ENCODE measurements at regions not wholly inside any gene's neighbourhood (a gene's known extent, or its start where the extent isn't known, plus 50 kb on each side); places are given as distances from the start of the nearest gene placed in this dataset.

DNA sequence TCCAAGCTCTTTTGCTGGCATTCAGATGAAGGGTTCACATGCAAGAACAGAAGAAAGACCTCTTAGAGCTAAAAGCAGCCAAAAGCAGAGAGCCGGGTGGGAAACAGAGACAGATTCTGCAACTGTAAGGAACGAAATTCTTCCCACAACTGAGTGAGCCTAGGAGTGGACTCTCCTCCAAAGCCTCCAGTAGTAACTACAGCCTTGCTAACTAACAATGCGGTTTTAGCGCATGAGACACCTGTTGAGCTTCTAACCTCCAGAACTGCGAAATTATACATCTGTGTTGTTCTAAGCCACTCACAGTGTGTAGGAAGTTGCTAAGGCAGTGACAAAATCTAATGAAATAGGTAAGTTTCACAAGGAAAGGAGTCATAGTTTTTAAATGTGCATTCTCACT is 98.1 kb upstream of the SLITRK1 start:
- Histone ChIP-seq H3K9me3 (ENCODE audit: low read depth, low read length) (no peaks in the 10 kb centered on the region), H3K9ac (ENCODE audit: insufficient read length) (no peak overlapping the region), H3K36me3 (ENCODE audit: insufficient read depth, low read length) (no peaks in the 10 kb centered on the region), H3K27ac (peak overlapping the region; percentile 78), H3K4me3 (peak overlapping the region; percentile 56)
- TF ChIP-seq EZH2 (IDR thresholded peaks at IDR 0.05) (no peak), FOXP2 (optimal IDR thresholded peaks at IDR 0.05; ENCODE audit: control extremely low read depth, extremely low read length, insufficient read depth) (no peak), POLR2AphosphoS5 (IDR thresholded peaks at IDR 0.05; ENCODE audit: borderline replicate concordance, low read depth, low read length) (no peak)
- no peak for DNase-seq (ENCODE audit: low read depth, low spot score)

DNA sequence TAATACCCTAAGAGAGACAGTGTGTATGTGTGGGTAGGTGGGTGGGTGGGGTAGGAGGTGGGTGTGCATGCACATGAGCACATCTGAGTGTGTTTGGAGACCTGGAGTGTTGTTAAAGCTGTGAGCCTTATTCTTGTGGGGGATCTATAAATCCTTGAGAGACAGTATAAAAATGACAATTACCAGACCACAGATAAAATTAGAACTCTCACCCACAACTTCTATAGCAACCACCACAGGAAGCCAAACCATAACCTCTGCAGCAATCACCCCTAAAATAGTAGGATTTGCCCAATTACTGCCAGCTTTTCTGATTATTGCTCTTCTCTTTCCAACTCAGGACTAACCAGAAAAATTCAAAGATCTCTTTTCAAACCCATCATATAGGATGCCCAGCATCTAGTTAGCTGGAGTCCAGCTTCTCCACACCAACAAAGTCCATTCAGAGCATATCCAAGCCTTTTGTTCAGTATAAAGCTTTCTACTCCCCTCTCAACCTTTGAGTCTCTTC is 93.4 kb upstream of the SLITRK1 start:
- no peak overlapping the region for H3K9ac ChIP-seq (ENCODE audit: insufficient read length)
- H3K9me3 ChIP-seq (ENCODE audit: low read depth, low read length), result no peaks in the 10 kb centered on the region
- H3K4me3 ChIP-seq, result no peak overlapping the region
- DNase-seq (ENCODE audit: low read depth, low spot score), result no peak
- TF ChIP-seq POLR2AphosphoS5 (IDR thresholded peaks at IDR 0.05; ENCODE audit: borderline replicate concordance, low read depth, low read length) (no peak), EZH2 (IDR thresholded peaks at IDR 0.05) (no peak), FOXP2 (optimal IDR thresholded peaks at IDR 0.05; ENCODE audit: control extremely low read depth, extremely low read length, insufficient read depth) (no peak)
- H3K27ac ChIP-seq, result no peak overlapping the region
- H3K36me3 ChIP-seq (ENCODE audit: insufficient read depth, low read length), result no peaks in the 10 kb centered on the region

DNA sequence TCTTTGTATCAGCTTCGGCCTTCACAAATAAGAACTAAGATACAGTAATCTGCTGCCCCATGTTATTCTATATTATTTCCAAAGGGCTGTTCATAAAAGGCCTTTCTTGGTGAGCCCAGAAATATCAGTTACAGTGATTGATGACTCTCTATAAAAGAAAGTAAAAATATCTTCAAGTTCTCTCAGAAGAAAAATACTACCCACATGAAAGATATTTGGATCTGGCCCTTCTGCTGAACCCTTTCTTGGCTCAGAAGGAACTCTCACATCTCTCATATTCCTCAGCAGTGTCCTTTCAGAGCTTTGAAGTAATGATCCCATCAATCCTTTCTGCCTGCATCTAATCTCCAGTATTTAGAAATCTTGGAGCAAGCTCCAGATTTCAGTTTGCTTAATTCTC is 76.3 kb upstream of the SLITRK1 start:
- H3K9ac ChIP-seq (ENCODE audit: insufficient read length), result no peak overlapping the region
- no peak for DNase-seq (ENCODE audit: low read depth, low spot score)
- H3K4me3 ChIP-seq, result no peak overlapping the region
- no peaks in the 10 kb centered on the region for H3K36me3 ChIP-seq (ENCODE audit: insufficient read depth, low read length)
- no peak for TF ChIP-seq EZH2 (IDR thresholded peaks at IDR 0.05)
- no peak for TF ChIP-seq POLR2AphosphoS5 (IDR thresholded peaks at IDR 0.05; ENCODE audit: borderline replicate concordance, low read depth, low read length)
- TF ChIP-seq FOXP2 (optimal IDR thresholded peaks at IDR 0.05; ENCODE audit: control extremely low read depth, extremely low read length, insufficient read depth), result no peak
- no peak overlapping the region for H3K27ac ChIP-seq
- H3K9me3 ChIP-seq (ENCODE audit: low read depth, low read length), result no peaks in the 10 kb centered on the region

DNA sequence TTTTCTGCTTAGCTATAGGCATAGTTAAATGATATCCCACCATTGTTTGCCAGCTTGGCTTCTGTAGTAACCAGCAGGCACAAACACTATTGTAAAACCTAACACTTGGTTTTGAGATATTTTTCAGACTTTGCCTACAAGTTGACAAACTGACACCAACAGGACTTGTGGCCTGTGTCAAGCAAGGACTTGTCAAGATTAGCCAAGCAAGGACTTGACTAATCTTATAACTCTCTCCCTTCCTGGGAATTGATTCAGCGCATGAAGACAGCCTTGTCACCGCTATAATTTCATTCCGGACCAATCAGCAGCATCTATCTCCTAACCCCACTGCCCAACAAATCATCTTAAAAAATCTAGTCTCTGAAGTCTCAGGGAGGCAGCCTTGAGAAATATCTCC is 72.7 kb upstream of the SLITRK1 start:
- no peaks in the 10 kb centered on the region for H3K9me3 ChIP-seq (ENCODE audit: low read depth, low read length)
- no peak overlapping the region for H3K27ac ChIP-seq
- H3K9ac ChIP-seq (ENCODE audit: insufficient read length), result no peak overlapping the region
- no peak for DNase-seq (ENCODE audit: low read depth, low spot score)
- H3K4me3 ChIP-seq, result no peak overlapping the region
- TF ChIP-seq FOXP2 (optimal IDR thresholded peaks at IDR 0.05; ENCODE audit: control extremely low read depth, extremely low read length, insufficient read depth), result no peak
- no peak for TF ChIP-seq EZH2 (IDR thresholded peaks at IDR 0.05)
- TF ChIP-seq POLR2AphosphoS5 (IDR thresholded peaks at IDR 0.05; ENCODE audit: borderline replicate concordance, low read depth, low read length), result no peak
- H3K36me3 ChIP-seq (ENCODE audit: insufficient read depth, low read length), result no peaks in the 10 kb centered on the region

DNA sequence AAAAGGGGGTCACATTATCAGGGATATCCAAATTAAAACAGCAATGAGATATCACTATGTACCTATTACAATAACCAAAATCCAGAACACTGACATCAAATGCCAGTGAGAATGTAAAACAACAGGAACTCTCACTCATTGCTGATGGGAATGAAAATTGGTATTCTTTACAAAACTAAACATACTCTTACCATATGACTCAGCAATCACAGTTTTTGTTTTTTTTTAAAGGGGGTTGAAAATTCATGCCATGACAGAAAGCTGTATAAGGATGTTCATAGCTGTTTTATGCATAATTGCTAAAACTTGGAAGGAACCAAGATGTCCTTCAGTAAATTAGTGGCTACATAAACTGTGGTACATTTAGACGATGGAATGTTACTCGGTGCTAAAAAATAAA is 71.6 kb upstream of the SLITRK1 start:
- no peak overlapping the region for H3K27ac ChIP-seq
- no peak overlapping the region for H3K9ac ChIP-seq (ENCODE audit: insufficient read length)
- DNase-seq (ENCODE audit: low read depth, low spot score), result no peak
- TF ChIP-seq EZH2 (IDR thresholded peaks at IDR 0.05), result no peak
- TF ChIP-seq FOXP2 (optimal IDR thresholded peaks at IDR 0.05; ENCODE audit: control extremely low read depth, extremely low read length, insufficient read depth), result no peak
- TF ChIP-seq POLR2AphosphoS5 (IDR thresholded peaks at IDR 0.05; ENCODE audit: borderline replicate concordance, low read depth, low read length), result no peak
- no peak overlapping the region for H3K4me3 ChIP-seq
- H3K9me3 ChIP-seq (ENCODE audit: low read depth, low read length), result no peaks in the 10 kb centered on the region
- H3K36me3 ChIP-seq (ENCODE audit: insufficient read depth, low read length), result no peaks in the 10 kb centered on the region

DNA sequence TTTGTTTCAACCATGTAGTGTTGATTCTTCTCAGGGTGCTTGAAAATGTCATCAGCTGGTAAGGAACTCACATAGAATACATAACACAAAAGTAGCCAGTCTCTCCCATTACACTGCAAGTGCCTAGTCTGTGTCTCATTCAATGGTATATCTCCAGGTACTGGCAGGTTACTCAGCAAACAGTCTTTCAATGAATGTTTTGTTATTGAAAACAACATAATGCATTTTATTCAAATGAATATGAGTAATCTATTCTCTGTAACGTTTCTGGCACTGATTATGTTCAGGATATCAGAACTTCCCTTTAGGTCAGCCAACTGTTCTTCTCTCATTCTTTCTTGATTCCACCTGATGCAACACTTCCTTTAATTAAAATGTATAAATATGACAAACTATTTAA is 68.0 kb upstream of the SLITRK1 start:
- Histone ChIP-seq H3K36me3 (ENCODE audit: insufficient read depth, low read length) (no peaks in the 10 kb centered on the region), H3K9ac (ENCODE audit: insufficient read length) (no peak overlapping the region), H3K27ac (no peak overlapping the region), H3K9me3 (ENCODE audit: low read depth, low read length) (no peaks in the 10 kb centered on the region), H3K4me3 (no peak overlapping the region)
- no peak for DNase-seq (ENCODE audit: low read depth, low spot score)
- TF ChIP-seq FOXP2 (optimal IDR thresholded peaks at IDR 0.05; ENCODE audit: control extremely low read depth, extremely low read length, insufficient read depth) (no peak), POLR2AphosphoS5 (IDR thresholded peaks at IDR 0.05; ENCODE audit: borderline replicate concordance, low read depth, low read length) (no peak), EZH2 (IDR thresholded peaks at IDR 0.05) (no peak)

DNA sequence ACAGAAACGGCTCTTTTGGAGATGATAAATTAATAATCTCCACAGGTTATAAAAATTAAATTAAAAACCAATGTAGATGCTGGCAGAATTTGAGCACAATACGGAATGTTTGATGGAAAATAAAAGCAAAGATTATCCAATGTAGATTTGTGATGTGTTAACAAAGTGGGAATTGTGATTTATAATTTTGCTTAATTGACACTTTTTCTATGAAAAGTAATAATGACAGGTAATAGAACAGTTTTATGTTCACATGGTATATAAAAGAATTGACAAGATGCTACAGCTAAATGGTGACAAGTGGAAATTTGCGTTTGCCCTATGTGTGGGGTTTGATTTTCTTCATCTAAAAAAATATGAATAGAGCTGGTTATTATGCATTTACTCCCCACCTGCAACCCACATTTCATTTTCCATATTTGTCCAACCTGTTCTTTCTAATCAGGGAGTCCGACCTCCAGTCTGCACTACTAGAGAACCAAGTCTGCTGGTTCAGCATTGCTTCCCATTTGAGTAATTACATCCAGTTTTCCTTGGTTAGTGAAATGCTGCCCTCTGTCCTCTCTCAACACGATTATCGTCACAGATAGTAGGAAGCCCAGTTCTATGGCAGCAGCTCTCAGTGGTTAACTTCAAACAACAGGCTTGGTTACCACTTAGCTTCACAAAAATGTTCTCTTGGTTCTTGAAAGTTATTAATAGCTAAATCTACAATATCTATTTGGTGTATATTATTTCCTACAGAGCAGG is 61.4 kb upstream of the SLITRK1 start:
- Histone ChIP-seq H3K27ac (no peak overlapping the region), H3K36me3 (ENCODE audit: insufficient read depth, low read length) (no peaks in the 10 kb centered on the region), H3K4me3 (no peak overlapping the region), H3K9ac (ENCODE audit: insufficient read length) (no peak overlapping the region), H3K9me3 (ENCODE audit: low read depth, low read length) (no peaks in the 10 kb centered on the region)
- TF ChIP-seq EZH2 (IDR thresholded peaks at IDR 0.05) (no peak), FOXP2 (optimal IDR thresholded peaks at IDR 0.05; ENCODE audit: control extremely low read depth, extremely low read length, insufficient read depth) (no peak), POLR2AphosphoS5 (IDR thresholded peaks at IDR 0.05; ENCODE audit: borderline replicate concordance, low read depth, low read length) (no peak)
- DNase-seq (ENCODE audit: low read depth, low spot score), result no peak

DNA sequence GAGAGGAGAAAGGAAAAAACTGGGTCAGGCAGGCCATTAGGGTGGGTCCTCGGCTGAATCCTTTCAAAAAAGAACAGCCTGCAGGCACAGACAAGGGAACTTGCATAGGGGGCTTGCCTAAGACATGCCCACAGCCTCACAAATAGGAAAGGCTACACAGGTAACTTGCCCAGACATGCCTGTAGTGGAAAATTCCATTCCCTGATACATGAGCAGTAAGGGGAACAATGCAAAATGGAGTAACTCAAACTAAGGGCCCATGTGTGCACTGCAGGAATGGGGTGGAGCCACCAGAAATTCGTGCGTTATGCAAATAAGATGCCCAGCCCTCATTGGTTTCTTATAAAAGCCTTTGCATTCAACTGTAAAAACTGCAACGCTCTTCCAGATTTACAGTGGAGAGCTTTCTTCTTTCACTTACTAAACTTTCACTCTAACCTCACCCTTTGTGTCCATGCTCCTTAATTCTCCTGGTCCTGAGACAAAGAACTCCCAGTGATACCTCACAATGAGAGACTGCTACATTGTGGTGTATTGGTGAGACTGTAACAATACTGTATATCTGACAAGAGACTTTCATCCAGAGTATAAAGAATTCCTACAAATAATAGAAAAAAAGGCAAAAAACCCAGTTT is 59.5 kb upstream of the SLITRK1 start:
- no peak for DNase-seq (ENCODE audit: low read depth, low spot score)
- Histone ChIP-seq H3K4me3 (no peak overlapping the region), H3K9me3 (ENCODE audit: low read depth, low read length) (no peaks in the 10 kb centered on the region), H3K9ac (ENCODE audit: insufficient read length) (no peak overlapping the region), H3K36me3 (ENCODE audit: insufficient read depth, low read length) (no peaks in the 10 kb centered on the region), H3K27ac (no peak overlapping the region)
- no peak for TF ChIP-seq FOXP2 (optimal IDR thresholded peaks at IDR 0.05; ENCODE audit: control extremely low read depth, extremely low read length, insufficient read depth)
- no peak for TF ChIP-seq EZH2 (IDR thresholded peaks at IDR 0.05)
